Suppressor macrophage treated with lipopolysaccharide for 1 hour (primary cell): ENCODE measurements at regions not wholly inside any gene's neighbourhood (a gene's known extent, or its start where the extent isn't known, plus 50 kb on each side); places are given as distances from the start of the nearest gene placed in this dataset.

Source experiments
- DNase-seq, 3 donors: peaks; one replicate each; pipeline ENCODE4 v3.0.0-alpha.2; 2020 to 2022

DNA sequence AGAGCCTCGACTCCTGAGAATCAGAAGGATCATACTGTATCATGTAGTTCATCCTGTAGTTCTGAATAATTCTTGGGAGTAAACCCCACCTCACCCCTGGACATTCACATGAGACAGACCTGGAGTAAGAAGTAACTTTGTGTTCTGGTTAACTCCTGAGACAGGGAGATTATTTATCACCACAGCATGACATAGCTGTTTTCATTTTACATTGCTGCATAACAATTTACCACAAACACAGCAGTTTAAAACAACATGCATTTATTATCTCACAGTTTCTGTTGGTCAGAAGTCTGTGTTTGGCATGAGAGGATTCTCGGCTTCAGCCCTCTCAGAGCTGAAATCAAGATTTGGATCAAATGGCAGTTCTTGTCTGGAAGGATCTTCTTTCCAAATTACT, 855.8 kb upstream of the FANCL start:
- DNase-seq = no peak

DNA sequence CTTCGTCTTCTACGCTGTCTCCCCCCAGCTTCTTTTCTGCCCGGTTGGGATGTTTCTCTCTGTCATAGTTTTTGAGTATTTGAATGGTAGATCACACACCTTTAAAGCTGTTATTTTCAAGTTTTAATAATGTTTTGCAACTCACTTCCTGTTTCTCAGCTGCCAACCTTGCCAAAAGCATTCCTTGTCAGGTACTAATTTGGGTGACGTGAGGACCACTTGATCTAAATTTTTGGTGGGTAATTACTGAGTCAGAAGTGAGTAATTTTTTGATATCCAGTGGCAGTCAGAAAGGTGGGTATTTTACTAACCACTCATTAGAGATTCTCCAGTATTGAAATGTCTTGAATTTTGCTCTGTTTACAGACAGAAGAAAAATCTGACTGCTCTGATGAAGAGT, 852.4 kb upstream of the FANCL start:
- no peak for DNase-seq

DNA sequence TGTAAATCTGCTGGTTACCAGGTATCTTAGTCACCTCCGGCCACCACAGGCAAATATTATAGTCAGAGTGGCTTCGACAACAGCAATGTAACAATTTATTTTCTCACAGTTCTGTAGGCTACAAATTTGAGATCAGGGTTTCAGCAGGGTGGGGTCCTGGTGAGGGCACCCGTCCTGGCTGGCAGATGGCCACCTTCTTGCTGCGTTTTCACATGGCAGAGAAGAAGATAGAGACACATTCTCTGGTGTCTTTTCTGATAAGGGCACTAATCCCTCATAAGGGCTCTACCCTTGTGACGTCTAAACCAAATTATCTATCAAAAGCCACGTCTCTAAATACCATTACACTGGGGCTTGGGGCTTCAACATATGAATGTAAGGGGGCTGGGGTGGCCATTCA, 843.2 kb upstream of the FANCL start:
- no peak for DNase-seq

DNA sequence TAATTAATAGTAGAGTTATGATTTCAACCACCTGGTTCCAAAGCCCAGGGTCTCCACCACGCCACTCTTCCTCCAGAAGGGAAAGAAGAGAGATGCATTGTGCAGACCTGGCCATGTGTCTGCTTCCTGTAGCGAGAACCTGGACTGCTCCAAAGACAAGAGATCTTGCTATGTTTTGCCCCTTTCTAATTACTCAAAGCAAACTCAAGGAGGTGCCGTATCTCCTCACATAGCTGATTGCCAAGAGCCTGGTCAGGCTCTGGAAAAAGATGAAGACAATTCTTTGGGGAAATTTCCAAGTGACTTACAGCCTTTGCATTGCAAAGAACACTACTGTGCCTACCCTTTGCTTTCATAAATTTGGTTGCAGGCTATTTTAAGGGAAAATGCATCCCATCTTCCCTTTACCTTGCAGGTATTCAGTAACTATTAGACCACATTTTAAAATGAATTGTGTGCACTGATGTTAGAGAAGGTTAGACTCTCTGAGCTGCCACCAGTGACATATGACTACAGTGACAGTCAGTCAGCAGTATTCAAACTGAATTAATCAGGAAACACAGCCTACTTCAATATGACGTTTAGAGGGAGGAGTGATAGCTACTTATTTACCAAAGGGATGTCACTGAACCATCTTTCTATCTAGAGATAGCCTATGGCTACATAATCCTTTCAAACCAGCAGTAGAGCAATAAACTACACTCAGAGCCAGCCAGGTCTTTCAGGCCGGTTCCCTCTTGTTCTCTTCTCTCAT, 842.1 kb upstream of the FANCL start:
- no peak for DNase-seq

DNA sequence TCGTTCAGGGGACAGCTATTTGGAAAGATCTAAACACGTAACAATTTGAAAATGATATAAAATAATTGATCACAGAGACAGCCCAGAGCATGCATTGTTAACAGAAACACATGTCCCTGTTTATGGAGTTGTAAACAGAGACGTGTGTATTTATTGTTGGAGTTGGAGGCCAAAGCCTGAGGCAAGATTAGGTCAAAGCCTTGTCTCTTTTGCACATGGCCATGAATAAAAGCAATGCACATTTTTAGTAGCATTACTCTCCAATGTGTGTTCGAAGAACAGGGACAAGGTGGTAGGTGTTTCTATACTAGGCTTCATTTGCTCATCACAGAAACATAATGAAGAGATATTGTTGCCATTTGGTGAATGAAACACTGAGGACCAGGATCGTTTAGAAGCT, 841.5 kb upstream of the FANCL start:
- no peak for DNase-seq

DNA sequence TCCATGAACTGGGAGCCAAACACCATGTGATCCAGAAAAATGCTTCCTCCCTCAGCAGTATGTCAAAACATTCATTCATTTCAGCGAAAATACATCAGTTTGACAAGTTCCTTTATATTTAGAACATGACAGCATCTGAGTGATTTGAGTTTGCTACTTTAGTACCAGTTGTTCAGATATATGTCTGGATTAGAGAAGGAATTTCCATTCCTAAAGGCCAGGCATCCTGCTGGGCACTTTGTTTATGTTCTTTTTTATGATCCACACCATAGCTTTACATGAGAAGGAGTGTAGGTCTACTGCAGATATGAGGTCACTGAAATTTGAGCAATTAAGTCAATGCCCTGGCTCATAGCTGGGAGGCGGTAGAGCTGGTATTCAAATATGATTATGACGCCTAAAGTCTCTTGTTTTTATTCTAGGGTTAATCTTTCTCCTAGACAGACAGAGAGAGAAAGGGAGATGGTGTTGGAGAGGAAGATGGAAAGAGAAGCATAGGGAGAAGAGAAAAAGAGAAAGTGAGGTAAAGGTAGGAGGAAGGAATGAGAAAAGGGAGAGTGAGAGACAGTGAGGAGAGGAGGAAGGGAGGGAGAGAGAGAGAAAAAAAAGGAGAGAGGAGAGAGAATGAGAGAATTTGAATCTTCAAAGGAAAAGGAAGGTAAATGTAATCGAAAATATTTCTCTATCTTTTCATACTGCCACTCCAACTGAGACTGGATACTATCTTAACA, 839.5 kb upstream of the FANCL start:
- DNase-seq = no peak

DNA sequence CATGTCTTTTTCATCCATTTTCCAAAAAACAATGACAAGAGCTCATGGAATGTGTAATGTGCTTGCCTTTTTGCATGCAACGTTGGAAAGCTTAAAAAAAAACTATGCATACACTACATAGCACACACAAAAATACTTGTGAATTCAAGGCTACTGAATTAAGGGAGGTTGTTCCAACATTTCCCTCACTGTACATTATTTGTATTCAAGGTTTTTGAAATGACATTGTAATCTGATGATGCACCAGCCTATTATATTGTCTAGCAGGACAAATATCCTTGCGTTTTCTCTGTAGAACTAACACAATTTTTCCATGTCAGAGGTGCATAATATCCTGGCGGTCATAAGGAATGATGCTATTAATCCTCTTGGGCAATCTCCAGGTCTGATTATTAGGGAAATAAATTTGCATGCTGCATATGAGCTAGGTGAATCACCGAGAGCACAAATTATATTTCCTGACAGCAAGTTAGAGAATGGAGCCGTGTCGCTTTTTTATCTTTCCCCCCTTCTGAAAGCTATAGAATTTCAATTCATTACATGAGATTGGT, 836.9 kb upstream of the FANCL start:
- DNase-seq = no peak

DNA sequence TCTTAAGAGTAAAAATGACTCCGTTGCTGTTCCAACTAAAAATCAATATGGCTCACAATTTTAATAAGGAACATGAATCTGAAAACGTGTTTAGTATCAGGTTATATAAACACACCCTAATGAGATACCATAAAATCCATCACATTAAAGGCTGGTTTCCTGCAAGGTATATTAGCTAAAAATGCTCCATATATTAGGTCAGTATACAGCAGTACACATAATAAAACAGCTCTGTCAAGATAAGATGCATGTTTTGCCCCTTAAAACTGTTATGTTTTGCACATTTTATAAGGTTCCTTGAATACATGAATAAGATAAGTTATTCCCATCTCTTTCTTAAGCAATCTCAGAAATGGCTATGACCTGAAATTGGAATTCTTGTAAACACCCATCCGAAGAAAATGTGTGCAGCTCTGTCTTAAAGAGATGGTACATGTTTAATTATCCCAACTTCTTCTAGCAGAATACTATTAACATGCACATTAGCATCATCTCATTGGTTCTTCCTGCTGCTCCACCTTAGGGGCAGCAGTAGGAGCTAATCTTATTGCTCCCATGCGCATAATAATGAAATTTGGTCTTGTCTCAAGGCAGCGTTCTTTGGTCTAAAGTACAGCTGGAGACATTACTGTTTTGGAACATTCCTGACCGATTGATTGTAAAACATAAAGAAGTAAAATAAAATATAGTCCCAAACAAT, 836.1 kb upstream of the FANCL start:
- DNase-seq = no peak

DNA sequence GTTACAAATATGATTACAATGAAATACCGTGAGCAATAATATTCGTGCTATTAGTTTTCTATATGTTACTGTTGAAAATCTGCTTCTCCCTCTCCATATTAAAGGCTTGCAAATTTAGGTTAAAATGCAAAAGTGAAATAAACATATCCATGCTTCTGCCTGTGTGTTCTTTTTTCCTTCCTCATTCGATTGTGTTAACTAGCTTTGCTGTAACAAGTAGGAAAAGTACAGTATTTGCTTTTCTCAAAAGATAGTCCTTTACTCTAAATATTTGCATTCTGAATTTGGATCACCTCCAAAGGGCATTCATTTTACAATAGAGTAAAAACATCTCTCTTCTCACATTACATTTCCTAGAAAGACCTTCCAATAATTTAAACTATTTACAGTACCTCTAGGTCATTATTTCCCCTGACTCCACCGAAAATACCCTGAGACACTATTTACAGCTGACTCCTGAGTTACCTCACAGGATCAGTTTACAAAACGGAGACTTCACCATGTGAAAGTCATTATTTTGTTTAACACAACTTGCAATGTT, 835.0 kb upstream of the FANCL start:
- DNase-seq = no peak

DNA sequence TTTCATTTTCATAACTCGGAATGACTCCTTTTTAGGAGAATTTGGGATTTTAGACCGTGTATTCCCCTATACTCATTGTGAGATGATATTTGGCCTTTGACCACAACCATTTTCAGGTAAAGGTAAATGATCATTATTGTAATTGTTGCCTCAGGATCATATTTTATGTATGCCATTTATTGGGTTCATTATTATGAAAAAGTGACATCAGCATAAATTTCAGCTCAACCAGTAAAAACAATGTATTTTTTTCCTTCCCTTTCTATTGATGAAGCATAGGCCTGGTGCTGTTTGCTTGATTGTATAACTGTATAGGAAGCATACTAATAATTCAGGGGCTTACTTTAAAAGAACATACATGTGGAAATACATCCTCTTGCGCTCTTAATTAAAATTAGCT, 832.9 kb upstream of the FANCL start:
- DNase-seq = no peak

DNA sequence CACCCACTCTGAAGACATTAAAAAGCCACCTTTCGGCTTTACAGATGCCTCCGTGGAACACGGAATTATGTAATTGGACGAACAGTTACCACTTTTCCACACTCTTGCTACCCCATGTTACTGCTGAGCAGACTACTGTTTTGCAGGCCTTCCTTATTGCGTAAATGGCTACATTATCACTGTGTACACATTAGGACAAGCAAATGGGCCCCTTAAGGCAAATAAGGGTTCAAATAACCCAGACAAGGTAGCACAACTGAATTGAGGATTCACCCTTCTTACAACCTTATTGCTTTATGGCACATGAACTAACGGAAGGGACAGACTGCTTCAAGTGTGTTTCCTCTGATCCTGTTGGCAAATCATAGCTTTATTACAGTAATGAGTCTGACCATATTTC, 832.2 kb upstream of the FANCL start:
- no peak for DNase-seq

DNA sequence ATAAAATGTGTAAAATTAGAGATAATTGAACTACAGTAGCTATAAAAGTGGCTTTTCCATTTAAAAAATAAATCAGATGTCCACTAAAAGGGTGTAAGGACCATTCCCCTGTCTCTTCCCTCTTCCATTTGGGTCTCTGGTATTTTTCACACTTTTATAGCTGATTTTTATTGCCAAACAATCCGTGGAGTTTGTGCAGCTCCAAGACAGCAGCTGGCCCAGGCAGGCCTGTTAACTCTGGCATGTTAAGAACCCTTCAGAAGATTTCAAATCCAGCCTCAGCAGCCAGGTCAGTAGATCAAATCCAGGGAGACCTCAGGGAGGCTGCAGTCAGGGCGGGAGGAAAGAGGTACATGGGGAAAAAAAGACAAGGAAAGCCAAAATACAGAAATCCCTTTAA, 827.1 kb upstream of the FANCL start:
- no peak for DNase-seq

DNA sequence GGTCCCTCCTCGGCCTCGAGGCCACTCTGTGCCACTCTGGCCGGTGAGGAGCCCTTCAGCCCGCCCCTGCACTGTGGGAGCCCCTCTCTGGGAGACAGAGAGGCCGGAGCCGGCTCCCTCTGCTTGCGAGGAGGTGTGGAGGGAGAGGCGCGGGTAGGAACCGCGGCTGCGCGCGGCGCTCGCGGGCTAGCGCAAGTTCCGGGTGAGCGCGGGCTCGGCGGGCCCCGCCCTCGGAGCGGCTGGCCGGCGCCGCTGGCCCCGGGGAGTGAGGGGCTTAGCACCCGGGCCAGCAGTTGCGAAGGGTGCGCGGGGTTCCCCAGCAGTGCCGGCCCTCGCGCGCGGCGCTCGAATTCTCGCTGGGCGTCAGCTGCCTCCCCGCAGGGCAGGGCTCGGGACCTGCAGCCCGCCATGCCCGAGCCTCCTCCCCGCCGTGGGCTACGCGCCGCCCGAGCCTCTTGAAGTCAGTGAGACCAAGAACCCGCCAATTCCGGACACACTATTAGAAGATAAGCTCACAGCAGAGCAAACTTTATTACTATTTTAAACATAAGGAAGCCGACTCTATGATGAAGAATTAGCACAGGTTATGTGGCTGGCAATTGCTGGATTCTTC, 825.8 kb upstream of the FANCL start:
- no peak for DNase-seq

DNA sequence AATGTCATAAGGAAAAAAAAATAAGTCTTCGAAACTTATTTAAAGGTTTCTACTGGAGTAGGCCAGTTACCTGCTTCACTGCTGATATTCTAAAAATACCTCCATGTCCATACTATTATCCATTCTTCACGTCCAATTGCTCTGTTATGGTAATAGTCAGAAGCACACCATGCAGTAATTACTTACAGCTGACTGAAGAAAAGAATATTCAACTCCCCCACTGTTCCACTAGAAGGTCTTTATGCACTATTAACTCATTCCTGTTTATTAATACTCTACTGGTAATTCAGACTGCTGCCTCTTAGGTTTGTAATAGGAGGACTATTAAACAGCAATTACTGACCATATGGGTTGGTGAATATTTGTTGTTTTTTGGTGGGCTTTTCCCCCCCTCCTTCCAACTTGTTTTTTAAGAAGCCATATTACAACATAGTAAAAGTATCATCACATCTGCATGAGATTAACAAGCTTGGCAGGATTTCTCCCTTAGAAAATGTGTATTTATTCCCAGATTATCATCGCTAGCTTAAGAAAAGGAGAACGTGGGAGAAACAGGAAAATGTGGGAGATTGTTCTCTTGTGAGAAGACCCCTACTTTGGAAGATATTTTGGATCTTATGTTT, 806.4 kb upstream of the FANCL start:
- no peak for DNase-seq

DNA sequence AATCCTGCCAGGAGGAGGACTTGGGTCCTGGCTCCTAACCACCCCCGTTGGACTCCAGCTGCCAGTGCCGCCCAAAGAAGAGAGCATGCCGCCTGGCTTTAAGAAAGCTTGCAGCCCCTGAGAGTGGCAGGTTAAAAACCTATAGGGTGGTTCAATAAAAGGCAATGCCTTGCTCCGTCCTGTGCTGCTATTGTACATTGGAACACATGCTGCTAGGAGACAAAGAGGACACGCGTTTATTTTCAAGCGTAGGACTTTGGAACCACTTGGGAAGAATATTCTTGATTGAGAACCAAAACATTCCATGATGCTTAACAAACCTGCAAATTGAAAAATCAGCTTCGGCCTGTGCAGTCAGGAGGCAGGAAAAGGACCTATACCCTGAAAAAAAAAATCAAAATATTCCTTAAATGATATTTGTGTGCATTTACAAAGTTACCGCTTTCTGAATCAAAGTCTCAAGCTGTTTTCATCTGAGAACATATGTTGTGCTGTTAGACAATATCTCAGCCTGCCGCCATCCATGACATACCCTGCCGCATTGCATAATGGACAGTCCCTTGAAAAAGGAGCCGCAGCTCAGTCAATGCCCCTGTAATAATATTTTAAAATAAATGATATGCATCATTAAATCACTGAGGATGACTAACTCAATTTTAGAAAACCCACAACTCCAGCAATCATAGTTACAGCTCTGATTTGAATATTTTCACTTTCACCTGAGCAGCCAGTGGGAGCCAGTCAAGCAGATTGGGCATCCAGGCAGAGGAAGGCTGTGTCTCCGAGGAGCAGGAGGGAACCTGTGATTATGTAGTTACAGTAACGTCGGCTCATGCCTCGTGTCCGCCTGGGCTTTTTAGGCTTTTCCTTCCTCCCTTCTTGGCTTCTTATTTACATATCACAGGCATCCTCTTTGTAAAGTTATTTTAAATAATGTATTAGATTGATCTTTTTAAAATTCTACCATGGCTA, 805.6 kb upstream of the FANCL start:
- DNase-seq = no peak

DNA sequence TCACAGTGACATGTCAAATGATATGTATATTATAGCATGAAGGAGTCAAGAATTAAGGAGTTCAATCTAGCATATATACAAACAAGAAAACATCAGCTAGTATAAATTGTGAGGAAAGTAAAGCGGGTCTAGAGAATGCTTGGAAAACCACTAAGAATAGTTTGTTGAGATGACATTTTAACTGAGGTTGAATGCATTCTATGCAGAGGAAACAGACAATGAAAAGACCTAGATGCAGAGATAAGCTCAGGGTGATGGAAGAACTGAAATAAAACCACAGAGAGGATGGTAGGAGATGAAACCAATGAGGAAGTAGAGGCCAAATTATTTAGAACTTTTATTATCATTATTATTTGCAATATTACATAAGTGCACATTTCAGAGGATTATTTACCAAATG, 803.6 kb upstream of the FANCL start:
- no peak for DNase-seq

DNA sequence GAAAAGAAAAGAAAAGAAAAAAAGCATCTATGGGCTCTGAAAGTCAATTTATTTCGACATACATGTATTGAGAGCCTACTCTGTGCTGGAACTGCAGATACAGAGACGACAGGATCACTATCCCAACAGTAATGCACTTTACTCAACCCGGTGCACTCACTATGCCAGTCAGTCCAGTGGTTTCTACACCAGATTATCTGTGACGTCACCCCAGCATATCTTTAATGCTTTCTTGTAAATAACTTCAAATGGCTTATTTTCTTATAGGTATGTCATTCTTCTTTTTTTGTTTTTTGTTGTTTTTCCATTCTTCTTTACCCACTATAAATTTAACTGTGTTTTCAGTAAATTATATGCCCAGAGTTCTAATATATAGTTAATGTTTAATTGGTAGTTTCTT, 800.0 kb upstream of the FANCL start:
- no peak for DNase-seq

DNA sequence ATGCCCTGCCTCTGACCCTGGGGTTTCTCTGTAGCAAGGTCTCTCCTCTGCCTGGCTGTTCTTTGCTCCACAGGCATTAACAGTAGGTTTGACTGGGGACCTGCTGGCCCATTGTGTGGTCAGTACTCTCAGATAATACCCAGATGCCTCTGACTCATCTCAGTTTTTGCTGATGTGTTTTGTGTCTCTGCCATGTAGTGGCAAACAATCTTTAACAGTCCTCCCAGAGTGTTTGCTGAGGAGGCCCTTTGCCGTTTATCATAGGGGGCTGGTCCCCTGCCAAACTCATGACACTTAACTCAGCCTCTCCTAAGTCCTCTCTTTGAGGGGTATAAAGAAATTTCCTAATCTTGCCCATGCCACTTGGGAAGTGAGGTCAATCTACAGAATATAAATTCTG, 793.7 kb upstream of the FANCL start:
- no peak for DNase-seq

DNA sequence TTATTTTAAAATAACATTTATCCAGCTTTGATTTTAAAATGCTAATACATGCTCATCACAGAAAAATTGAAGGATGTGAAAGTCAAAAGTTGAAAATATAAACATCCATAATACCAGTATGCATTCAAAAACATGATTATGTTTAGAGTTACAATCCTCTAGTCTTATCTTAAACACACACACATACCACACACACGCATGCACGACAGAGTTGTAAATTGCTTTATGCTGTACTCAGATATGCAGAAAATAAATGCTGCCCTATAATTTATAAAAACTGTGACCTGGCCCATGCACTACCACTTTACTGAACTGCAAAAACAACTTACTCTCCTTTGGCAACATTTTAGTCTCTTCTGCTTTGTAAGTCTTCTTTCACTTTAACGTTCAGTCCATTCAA, 793.0 kb upstream of the FANCL start:
- no peak for DNase-seq

DNA sequence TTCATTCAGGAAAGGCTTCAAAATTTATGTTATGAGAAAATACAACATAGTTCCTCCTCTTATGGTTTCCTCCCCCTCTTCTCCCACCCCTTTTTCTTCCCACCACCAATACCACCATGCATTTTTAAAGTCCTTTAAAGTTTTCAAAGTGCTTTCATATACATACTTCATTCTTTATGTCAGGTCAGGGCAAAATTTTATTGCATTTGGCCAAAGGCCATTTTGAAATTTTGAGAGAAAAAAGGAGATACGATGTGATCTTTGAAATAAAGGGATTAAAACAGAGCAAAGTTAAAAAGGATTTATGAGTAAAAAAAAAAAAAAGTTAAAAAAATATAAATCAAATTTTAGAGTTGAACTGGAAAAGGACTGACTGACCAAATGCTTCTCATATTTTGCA, 792.5 kb upstream of the FANCL start:
- DNase-seq = no peak

DNA sequence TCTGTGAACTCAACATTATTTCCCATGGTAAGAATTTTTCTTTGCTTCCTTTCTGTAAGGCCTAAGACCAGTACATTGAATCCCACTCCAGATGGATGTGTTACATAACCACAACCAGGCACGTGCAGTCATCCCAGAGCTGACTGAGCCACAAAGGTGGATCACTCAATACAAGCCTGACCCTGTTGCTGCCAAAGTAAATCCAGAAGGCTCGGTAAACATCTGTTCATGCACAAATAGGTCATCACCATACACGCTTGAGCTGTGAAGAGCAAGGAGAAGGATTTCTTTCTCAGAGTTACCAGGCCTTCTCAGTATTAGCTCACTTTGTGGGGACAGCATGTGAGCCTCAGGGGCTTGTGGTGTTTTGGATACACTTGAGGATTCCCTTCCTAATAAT, 791.4 kb upstream of the FANCL start:
- no peak for DNase-seq
